ENCODE measurements at regions not wholly inside any gene's neighbourhood (a gene's known extent, or its start where the extent isn't known, plus 50 kb on each side); places are given as distances from the start of the nearest gene placed in this dataset.
"Not testable (repeated sequence)": the region's sequence is repeated elsewhere in the genome, so short reads cannot be mapped to it uniquely, and the experiment has no call there.

DNA sequence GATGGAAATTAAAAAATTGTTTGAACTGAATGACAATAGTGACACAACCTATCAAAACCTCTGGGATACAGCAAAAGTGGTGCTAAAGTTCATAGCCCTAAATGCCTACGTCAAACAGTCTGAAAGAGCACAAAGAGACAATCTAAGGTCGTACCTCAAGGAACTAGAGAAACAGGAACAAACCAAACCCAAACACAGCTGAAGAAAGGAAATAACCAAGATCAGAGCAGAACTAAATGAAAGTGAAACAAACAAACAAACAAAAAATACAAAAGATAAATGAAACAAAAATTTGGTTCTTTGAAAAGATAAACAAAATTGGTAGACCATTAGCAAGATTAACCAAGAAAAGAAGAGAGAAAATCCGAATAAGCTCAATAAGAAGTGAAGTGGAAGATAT is 79.7 kb downstream of the EXTL2 start:
- not testable (repeated sequence) for H3K27me3 ChIP-seq (ENCODE audit: control insufficient read depth in 1 of 2, insufficient read depth in 1 of 2, low read length in 2 of 2); H3K4me3 ChIP-seq (ENCODE audit: insufficient read depth in 1 of 2, low read depth in 1 of 2, low read length in 2 of 2); H3K4ac ChIP-seq (ENCODE audit: low read depth in 1 of 2, low read length in 2 of 2); H2AFZ ChIP-seq (ENCODE audit: low read depth, low read length); H3K18ac ChIP-seq (ENCODE audit: low read depth in 1 of 2, low read length in 2 of 2); H3K14ac ChIP-seq (ENCODE audit: low read length in 2 of 2); H3K4me1 ChIP-seq (ENCODE audit: control insufficient read depth, insufficient read depth, low read depth, low read length); H3K9me3 ChIP-seq (ENCODE audit: control insufficient read depth, low read length); H2BK15ac ChIP-seq (ENCODE audit: low read depth, poor library complexity, severe bottlenecking); DNase-seq; H2BK120ac ChIP-seq (ENCODE audit: low read depth, low read length); H4K8ac ChIP-seq (ENCODE audit: low read length); H3K36me3 ChIP-seq (ENCODE audit: control insufficient read depth in 1 of 2, insufficient read depth in 2 of 2, low read depth in 1 of 2, low read length in 2 of 2); H3K4me2 ChIP-seq (ENCODE audit: low read length, poor library complexity, severe bottlenecking); H4K91ac ChIP-seq (ENCODE audit: low read length); H3K79me1 ChIP-seq (replicated peaks; ENCODE audit: low read length, poor library complexity, severe bottlenecking); H3K27ac ChIP-seq (ENCODE audit: low read length, poor library complexity, severe bottlenecking); H2AK5ac ChIP-seq (ENCODE audit: low read length, severe bottlenecking); H3K23ac ChIP-seq (ENCODE audit: low read length in 2 of 2); H3K9ac ChIP-seq (ENCODE audit: low read length); H2BK12ac ChIP-seq (ENCODE audit: low read length in 2 of 2); H2BK5ac ChIP-seq (ENCODE audit: low read depth, low read length, poor library complexity, severe bottlenecking)
- 89% methylated on average over 1 of the region's 3 CpGs for WGBS

- no peaks in the 10 kb centered on the region for H3K79me1 ChIP-seq (replicated peaks; ENCODE audit: low read length, poor library complexity, severe bottlenecking)
- no peak overlapping the region for H4K91ac ChIP-seq (ENCODE audit: low read length)
- DNase-seq: no peak
- H2AK5ac ChIP-seq (ENCODE audit: low read length, severe bottlenecking): no peak overlapping the region
- H3K4ac ChIP-seq (ENCODE audit: low read depth in 1 of 2, low read length in 2 of 2): no peak overlapping the region
- H2BK120ac ChIP-seq (ENCODE audit: low read depth, low read length): no peak overlapping the region
- no peak overlapping the region for H3K18ac ChIP-seq (ENCODE audit: low read depth in 1 of 2, low read length in 2 of 2)
- peaks cover 5% of the 10 kb centered on the region for H3K9me3 ChIP-seq (ENCODE audit: control insufficient read depth, low read length)
- no peak overlapping the region for H3K4me2 ChIP-seq (ENCODE audit: low read length, poor library complexity, severe bottlenecking)
- H3K4me1 ChIP-seq (ENCODE audit: control insufficient read depth, insufficient read depth, low read depth, low read length): no peaks in the 10 kb centered on the region
- WGBS: 100% methylated on average over 1 of the region's 3 CpGs
- no peak overlapping the region for H2AFZ ChIP-seq (ENCODE audit: low read depth, low read length)
- no peak overlapping the region for H2BK5ac ChIP-seq (ENCODE audit: low read depth, low read length, poor library complexity, severe bottlenecking)
- peaks cover 0 to 3% of the 10 kb centered on the region in 2 experiments for H3K36me3 ChIP-seq (ENCODE audit: control insufficient read depth in 1 of 2, insufficient read depth in 2 of 2, low read depth in 1 of 2, low read length in 2 of 2)
- no peak overlapping the region for H4K8ac ChIP-seq (ENCODE audit: low read length)
- no peaks in the 10 kb centered on the region for H3K27me3 ChIP-seq (ENCODE audit: control insufficient read depth in 1 of 2, insufficient read depth in 1 of 2, low read length in 2 of 2)
- H3K9ac ChIP-seq (ENCODE audit: low read length): no peak overlapping the region
- no peak overlapping the region for H3K23ac ChIP-seq (ENCODE audit: low read length in 2 of 2)
- no peak overlapping the region for H2BK12ac ChIP-seq (ENCODE audit: low read length in 2 of 2)
- H3K4me3 ChIP-seq (ENCODE audit: insufficient read depth in 1 of 2, low read depth in 1 of 2, low read length in 2 of 2): no peak overlapping the region
- H2BK15ac ChIP-seq (ENCODE audit: low read depth, poor library complexity, severe bottlenecking): no peak overlapping the region
- no peak overlapping the region for H3K14ac ChIP-seq (ENCODE audit: low read length in 2 of 2)
- H3K27ac ChIP-seq (ENCODE audit: low read length, poor library complexity, severe bottlenecking): no peak overlapping the region
Observed at GRCh38 chr1:100816049-100816448, 78.6 kb downstream of the EXTL2 start.

- not testable (repeated sequence) for H3K27me3 ChIP-seq (ENCODE audit: control insufficient read depth in 1 of 2, insufficient read depth in 1 of 2, low read length in 2 of 2); H2BK15ac ChIP-seq (ENCODE audit: low read depth, poor library complexity, severe bottlenecking); H2AFZ ChIP-seq (ENCODE audit: low read depth, low read length); H3K4me3 ChIP-seq (ENCODE audit: insufficient read depth in 1 of 2, low read depth in 1 of 2, low read length in 2 of 2); H3K4ac ChIP-seq (ENCODE audit: low read depth in 1 of 2, low read length in 2 of 2); H3K23ac ChIP-seq (ENCODE audit: low read length in 2 of 2); H3K4me1 ChIP-seq (ENCODE audit: control insufficient read depth, insufficient read depth, low read depth, low read length); H3K18ac ChIP-seq (ENCODE audit: low read depth in 1 of 2, low read length in 2 of 2); H3K9ac ChIP-seq (ENCODE audit: low read length); DNase-seq; H2BK12ac ChIP-seq (ENCODE audit: low read length in 2 of 2); H3K27ac ChIP-seq (ENCODE audit: low read length, poor library complexity, severe bottlenecking); H3K36me3 ChIP-seq (ENCODE audit: control insufficient read depth in 1 of 2, insufficient read depth in 2 of 2, low read depth in 1 of 2, low read length in 2 of 2); H4K8ac ChIP-seq (ENCODE audit: low read length); H2BK120ac ChIP-seq (ENCODE audit: low read depth, low read length); H2AK5ac ChIP-seq (ENCODE audit: low read length, severe bottlenecking); H3K79me1 ChIP-seq (replicated peaks; ENCODE audit: low read length, poor library complexity, severe bottlenecking); H2BK5ac ChIP-seq (ENCODE audit: low read depth, low read length, poor library complexity, severe bottlenecking); H3K4me2 ChIP-seq (ENCODE audit: low read length, poor library complexity, severe bottlenecking)
- H4K91ac ChIP-seq (ENCODE audit: low read length): peak overlapping the region; percentile 53
- peaks cover 13% of the 10 kb centered on the region for H3K9me3 ChIP-seq (ENCODE audit: control insufficient read depth, low read length)
- WGBS: 47% methylated on average over 6 of the region's 6 CpGs
- peak overlapping the region in 1 of 2 experiments; percentile 18 for H3K14ac ChIP-seq (ENCODE audit: low read length in 2 of 2)
Observed at GRCh38 chr1:100820195-100820594, 74.4 kb downstream of the EXTL2 start.

DNA sequence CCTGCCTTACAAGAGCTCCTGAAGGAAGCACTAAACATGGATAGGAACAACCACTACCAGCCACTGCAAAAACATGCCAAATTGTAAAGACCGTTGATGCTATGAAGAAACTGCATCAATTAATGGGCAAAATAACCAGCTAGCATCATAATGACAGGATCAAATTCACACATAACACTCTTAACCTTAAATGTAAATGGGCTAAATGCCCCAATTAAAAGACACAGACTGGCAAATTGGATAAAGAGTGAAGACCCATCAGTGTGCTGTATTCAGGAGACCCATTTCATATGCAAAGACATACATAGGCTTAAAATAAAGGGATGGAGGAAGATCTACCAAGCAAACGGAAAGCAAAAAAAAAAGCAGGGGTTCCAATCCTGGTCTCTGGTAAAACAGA is 72.7 kb downstream of the EXTL2 start:
- H3K4ac ChIP-seq (ENCODE audit: low read depth in 1 of 2, low read length in 2 of 2); H2BK12ac ChIP-seq (ENCODE audit: low read length in 2 of 2); H3K4me2 ChIP-seq (ENCODE audit: low read length, poor library complexity, severe bottlenecking); H3K79me1 ChIP-seq (replicated peaks; ENCODE audit: low read length, poor library complexity, severe bottlenecking); H3K4me3 ChIP-seq (ENCODE audit: insufficient read depth in 1 of 2, low read depth in 1 of 2, low read length in 2 of 2); H3K27me3 ChIP-seq (ENCODE audit: control insufficient read depth in 1 of 2, insufficient read depth in 1 of 2, low read length in 2 of 2); H4K8ac ChIP-seq (ENCODE audit: low read length); H3K27ac ChIP-seq (ENCODE audit: low read length, poor library complexity, severe bottlenecking); H2BK15ac ChIP-seq (ENCODE audit: low read depth, poor library complexity, severe bottlenecking); H3K9ac ChIP-seq (ENCODE audit: low read length); DNase-seq; H2BK120ac ChIP-seq (ENCODE audit: low read depth, low read length); H3K4me1 ChIP-seq (ENCODE audit: control insufficient read depth, insufficient read depth, low read depth, low read length); H3K14ac ChIP-seq (ENCODE audit: low read length in 2 of 2); H4K91ac ChIP-seq (ENCODE audit: low read length); H2AK5ac ChIP-seq (ENCODE audit: low read length, severe bottlenecking); H2AFZ ChIP-seq (ENCODE audit: low read depth, low read length); H3K36me3 ChIP-seq (ENCODE audit: control insufficient read depth in 1 of 2, insufficient read depth in 2 of 2, low read depth in 1 of 2, low read length in 2 of 2); H2BK5ac ChIP-seq (ENCODE audit: low read depth, low read length, poor library complexity, severe bottlenecking); H3K18ac ChIP-seq (ENCODE audit: low read depth in 1 of 2, low read length in 2 of 2); H3K23ac ChIP-seq (ENCODE audit: low read length in 2 of 2): not testable (repeated sequence)
- WGBS: 95% methylated on average over 2 of the region's 2 CpGs
- peaks cover 13% of the 10 kb centered on the region for H3K9me3 ChIP-seq (ENCODE audit: control insufficient read depth, low read length)
